ENCODE measurements at regions not wholly inside any gene's neighbourhood (a gene's known extent, or its start where the extent isn't known, plus 50 kb on each side); places are given as distances from the start of the nearest gene placed in this dataset.

- Histone ChIP-seq H3K4me1 (ENCODE audit: control insufficient read depth, insufficient read depth, low read length) (peaks cover 6% of the 10 kb centered on the region), H3K4me3 (ENCODE audit: low read depth, low read length) (peak overlapping the region; percentile 18), H3K36me3 (ENCODE audit: control insufficient read depth, insufficient read depth, low read length) (no peaks in the 10 kb centered on the region), H3K9me3 (ENCODE audit: control insufficient read depth, insufficient read depth, low read length) (no peaks in the 10 kb centered on the region), H3K27me3 (ENCODE audit: control insufficient read depth, insufficient read depth, low read length) (peaks cover 11% of the 10 kb centered on the region), H3K27ac (ENCODE audit: low read depth, low read length) (no peak overlapping the region)
- 5% methylated on average over 70 of the region's 70 CpGs for WGBS (ENCODE audit: insufficient coverage)
- peak in 4 of 6 donors; percentile 4 to 66 (median 17) for DNase-seq (ENCODE audit: low read depth in 4 of 6, low spot score in 6 of 6)
Observed at GRCh38 chr9:34809504-34810186, 99.7 kb upstream of the CCL21 start.

- no peaks in the 10 kb centered on the region for H3K27me3 ChIP-seq (ENCODE audit: control insufficient read depth, insufficient read depth, low read length)
- WGBS (ENCODE audit: insufficient coverage): 80% methylated on average over 1 of the region's 2 CpGs
- H3K4me3 ChIP-seq (ENCODE audit: low read depth, low read length): no peak overlapping the region
- no peak for DNase-seq (ENCODE audit: low read depth in 4 of 6, low spot score in 6 of 6)
- no peaks in the 10 kb centered on the region for H3K36me3 ChIP-seq (ENCODE audit: control insufficient read depth, insufficient read depth, low read length)
- no peaks in the 10 kb centered on the region for H3K4me1 ChIP-seq (ENCODE audit: control insufficient read depth, insufficient read depth, low read length)
- no peaks in the 10 kb centered on the region for H3K9me3 ChIP-seq (ENCODE audit: control insufficient read depth, insufficient read depth, low read length)
- no peak overlapping the region for H3K27ac ChIP-seq (ENCODE audit: low read depth, low read length)
Observed at GRCh38 chr9:34802916-34803315, 93.0 kb upstream of the CCL21 start.

GRCh38 chr9:34797367-34797766, 87.4 kb upstream of the CCL21 start:
- no peak overlapping the region for H3K27ac ChIP-seq (ENCODE audit: low read depth, low read length)
- DNase-seq (ENCODE audit: low read depth in 4 of 6, low spot score in 6 of 6): no peak
- H3K4me3 ChIP-seq (ENCODE audit: low read depth, low read length): no peak overlapping the region
- no peaks in the 10 kb centered on the region for H3K27me3 ChIP-seq (ENCODE audit: control insufficient read depth, insufficient read depth, low read length)
- WGBS (ENCODE audit: insufficient coverage): 74% methylated on average over 13 of the region's 14 CpGs
- no peaks in the 10 kb centered on the region for H3K9me3 ChIP-seq (ENCODE audit: control insufficient read depth, insufficient read depth, low read length)
- no peaks in the 10 kb centered on the region for H3K36me3 ChIP-seq (ENCODE audit: control insufficient read depth, insufficient read depth, low read length)
- H3K4me1 ChIP-seq (ENCODE audit: control insufficient read depth, insufficient read depth, low read length): no peaks in the 10 kb centered on the region

GRCh38 chr9:34796924-34797323, 87.0 kb upstream of the CCL21 start:
- H3K4me1 ChIP-seq (ENCODE audit: control insufficient read depth, insufficient read depth, low read length): no peaks in the 10 kb centered on the region
- H3K27me3 ChIP-seq (ENCODE audit: control insufficient read depth, insufficient read depth, low read length): no peaks in the 10 kb centered on the region
- DNase-seq (ENCODE audit: low read depth in 4 of 6, low spot score in 6 of 6): no peak
- no peaks in the 10 kb centered on the region for H3K36me3 ChIP-seq (ENCODE audit: control insufficient read depth, insufficient read depth, low read length)
- H3K4me3 ChIP-seq (ENCODE audit: low read depth, low read length): no peak overlapping the region
- H3K9me3 ChIP-seq (ENCODE audit: control insufficient read depth, insufficient read depth, low read length): no peaks in the 10 kb centered on the region
- H3K27ac ChIP-seq (ENCODE audit: low read depth, low read length): no peak overlapping the region
- 25% methylated on average over 7 of the region's 7 CpGs for WGBS (ENCODE audit: insufficient coverage)

- H3K27ac ChIP-seq (ENCODE audit: low read depth, low read length): no peak overlapping the region
Observed at GRCh38 chr9:34793428-34793827, 83.5 kb upstream of the CCL21 start.

GRCh38 chr9:34783951-34784487, 74.1 kb upstream of the CCL21 start:
- DNase-seq (ENCODE audit: low read depth in 4 of 6, low spot score in 6 of 6): peak in 1 of 6 donors; percentile 38
- no peaks in the 10 kb centered on the region for H3K9me3 ChIP-seq (ENCODE audit: control insufficient read depth, insufficient read depth, low read length)
- H3K4me3 ChIP-seq (ENCODE audit: low read depth, low read length): no peak overlapping the region
- 66% methylated on average over 2 of the region's 4 CpGs for WGBS (ENCODE audit: insufficient coverage)
- H3K27me3 ChIP-seq (ENCODE audit: control insufficient read depth, insufficient read depth, low read length): no peaks in the 10 kb centered on the region
- H3K4me1 ChIP-seq (ENCODE audit: control insufficient read depth, insufficient read depth, low read length): no peaks in the 10 kb centered on the region
- no peak overlapping the region for H3K27ac ChIP-seq (ENCODE audit: low read depth, low read length)
- no peaks in the 10 kb centered on the region for H3K36me3 ChIP-seq (ENCODE audit: control insufficient read depth, insufficient read depth, low read length)

More at GRCh38 chr9:34793428-34793827, 83.5 kb upstream of the CCL21 start:
- WGBS (ENCODE audit: insufficient coverage): no CpG with 5 or more reads among the region's 2 CpGs
- DNase-seq (ENCODE audit: low read depth in 4 of 6, low spot score in 6 of 6): no peak
- Histone ChIP-seq H3K27me3 (ENCODE audit: control insufficient read depth, insufficient read depth, low read length) (no peaks in the 10 kb centered on the region), H3K9me3 (ENCODE audit: control insufficient read depth, insufficient read depth, low read length) (no peaks in the 10 kb centered on the region), H3K36me3 (ENCODE audit: control insufficient read depth, insufficient read depth, low read length) (no peaks in the 10 kb centered on the region), H3K4me3 (ENCODE audit: low read depth, low read length) (no peak overlapping the region), H3K4me1 (ENCODE audit: control insufficient read depth, insufficient read depth, low read length) (no peaks in the 10 kb centered on the region)

GRCh38 chr9:34782372-34782771, 72.4 kb upstream of the CCL21 start:
- WGBS (ENCODE audit: insufficient coverage): 100% methylated on average over 1 of the region's 2 CpGs
- H3K4me1 ChIP-seq (ENCODE audit: control insufficient read depth, insufficient read depth, low read length): no peaks in the 10 kb centered on the region
- H3K27me3 ChIP-seq (ENCODE audit: control insufficient read depth, insufficient read depth, low read length): no peaks in the 10 kb centered on the region
- H3K4me3 ChIP-seq (ENCODE audit: low read depth, low read length): no peak overlapping the region
- no peak for DNase-seq (ENCODE audit: low read depth in 4 of 6, low spot score in 6 of 6)
- no peak overlapping the region for H3K27ac ChIP-seq (ENCODE audit: low read depth, low read length)
- no peaks in the 10 kb centered on the region for H3K36me3 ChIP-seq (ENCODE audit: control insufficient read depth, insufficient read depth, low read length)
- no peaks in the 10 kb centered on the region for H3K9me3 ChIP-seq (ENCODE audit: control insufficient read depth, insufficient read depth, low read length)

GRCh38 chr9:34777666-34778065, 67.7 kb upstream of the CCL21 start:
- WGBS (ENCODE audit: insufficient coverage): 100% methylated on average over 1 of the region's 2 CpGs
- Histone ChIP-seq H3K27me3 (ENCODE audit: control insufficient read depth, insufficient read depth, low read length) (no peaks in the 10 kb centered on the region), H3K4me3 (ENCODE audit: low read depth, low read length) (no peak overlapping the region), H3K36me3 (ENCODE audit: control insufficient read depth, insufficient read depth, low read length) (no peaks in the 10 kb centered on the region), H3K4me1 (ENCODE audit: control insufficient read depth, insufficient read depth, low read length) (no peaks in the 10 kb centered on the region), H3K27ac (ENCODE audit: low read depth, low read length) (no peak overlapping the region), H3K9me3 (ENCODE audit: control insufficient read depth, insufficient read depth, low read length) (no peaks in the 10 kb centered on the region)
- no peak for DNase-seq (ENCODE audit: low read depth in 4 of 6, low spot score in 6 of 6)

GRCh38 chr9:34773955-34774354, 64.0 kb upstream of the CCL21 start:
- no peaks in the 10 kb centered on the region for H3K27me3 ChIP-seq (ENCODE audit: control insufficient read depth, insufficient read depth, low read length)
- WGBS (ENCODE audit: insufficient coverage): no CpG with 5 or more reads among the region's 1 CpG
- H3K9me3 ChIP-seq (ENCODE audit: control insufficient read depth, insufficient read depth, low read length): no peaks in the 10 kb centered on the region
- H3K4me1 ChIP-seq (ENCODE audit: control insufficient read depth, insufficient read depth, low read length): no peaks in the 10 kb centered on the region
- no peak overlapping the region for H3K4me3 ChIP-seq (ENCODE audit: low read depth, low read length)
- no peaks in the 10 kb centered on the region for H3K36me3 ChIP-seq (ENCODE audit: control insufficient read depth, insufficient read depth, low read length)
- no peak for DNase-seq (ENCODE audit: low read depth in 4 of 6, low spot score in 6 of 6)
- no peak overlapping the region for H3K27ac ChIP-seq (ENCODE audit: low read depth, low read length)

GRCh38 chr9:34773306-34773910, 63.5 kb upstream of the CCL21 start:
- H3K4me3 ChIP-seq (ENCODE audit: low read depth, low read length): no peak overlapping the region
- no peaks in the 10 kb centered on the region for H3K27me3 ChIP-seq (ENCODE audit: control insufficient read depth, insufficient read depth, low read length)
- no peaks in the 10 kb centered on the region for H3K36me3 ChIP-seq (ENCODE audit: control insufficient read depth, insufficient read depth, low read length)
- no peaks in the 10 kb centered on the region for H3K9me3 ChIP-seq (ENCODE audit: control insufficient read depth, insufficient read depth, low read length)
- H3K27ac ChIP-seq (ENCODE audit: low read depth, low read length): no peak overlapping the region
- H3K4me1 ChIP-seq (ENCODE audit: control insufficient read depth, insufficient read depth, low read length): no peaks in the 10 kb centered on the region
- no CpG with 5 or more reads among the region's 4 CpGs for WGBS (ENCODE audit: insufficient coverage)
- no peak for DNase-seq (ENCODE audit: low read depth in 4 of 6, low spot score in 6 of 6)

All from spinal cord (tissue), 9 donors.